H54 (cell line): ENCODE measurements at regions not wholly inside any gene's neighbourhood (a gene's known extent, or its start where the extent isn't known, plus 50 kb on each side); places are given as distances from the start of the nearest gene placed in this dataset.

ENCODE experiments used
- DNase-seq: peaks from one replicate; pipeline ENCODE4 v3.0.0; 2011; ENCODE audit warnings: low spot score, mixed read lengths; ENCODE audit not compliant: insufficient read length
- FAIRE-seq: peaks from 3 replicates; lab custom pipeline; 2011; peaks lifted over from hg19 to GRCh38; lab: Jason Lieb, UNC
- POLR2A ChIP-seq: IDR thresholded peaks from 2 replicates; pipeline ENCODE4 v1.6.1; 2011; ENCODE audit warnings: low read depth, mild to moderate bottlenecking, low read length

DNA sequence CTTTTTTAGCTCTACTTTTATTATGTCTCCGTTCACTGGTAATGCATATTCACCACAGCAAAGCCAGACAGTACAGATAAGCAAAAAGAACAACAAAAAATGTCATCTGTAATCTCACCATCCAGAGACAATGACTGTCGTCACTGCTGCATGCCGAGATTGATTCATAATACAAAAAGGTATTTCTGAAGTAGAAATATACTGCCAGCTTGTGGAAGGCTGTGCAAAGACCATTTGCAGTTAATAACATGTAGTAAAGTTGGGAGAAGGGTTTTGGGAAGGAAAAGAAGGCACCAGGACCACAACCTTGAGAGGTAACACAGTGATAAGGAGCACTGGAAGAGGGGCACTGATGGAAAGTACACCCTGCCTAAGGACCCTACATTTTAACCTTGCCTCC lies 223.0 kb upstream of the ZIC3 start:
- FAIRE-seq (no peak), DNase-seq (no peak)
- no peak for TF ChIP-seq POLR2A

DNA sequence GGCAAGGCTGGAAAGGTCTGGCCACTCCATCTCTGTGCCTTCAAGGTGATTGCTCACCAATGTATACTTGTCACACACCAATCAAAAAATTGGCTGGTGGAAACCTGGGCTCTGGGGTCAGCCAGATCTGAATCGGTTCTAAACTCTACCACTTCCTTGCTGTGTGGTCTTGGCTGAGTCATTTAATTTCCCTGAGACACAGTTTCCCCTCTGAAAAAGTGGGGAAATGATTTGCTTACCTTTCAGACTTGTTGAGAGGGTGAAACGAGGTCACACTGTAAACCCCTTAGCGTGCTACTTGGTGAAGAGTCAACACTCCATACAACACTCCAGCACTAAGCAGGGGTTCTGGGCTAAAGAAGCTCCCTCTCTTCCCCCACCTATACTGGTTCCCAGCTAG lies 252.3 kb upstream of the ZIC3 start:
- FAIRE-seq, result no peak

DNA sequence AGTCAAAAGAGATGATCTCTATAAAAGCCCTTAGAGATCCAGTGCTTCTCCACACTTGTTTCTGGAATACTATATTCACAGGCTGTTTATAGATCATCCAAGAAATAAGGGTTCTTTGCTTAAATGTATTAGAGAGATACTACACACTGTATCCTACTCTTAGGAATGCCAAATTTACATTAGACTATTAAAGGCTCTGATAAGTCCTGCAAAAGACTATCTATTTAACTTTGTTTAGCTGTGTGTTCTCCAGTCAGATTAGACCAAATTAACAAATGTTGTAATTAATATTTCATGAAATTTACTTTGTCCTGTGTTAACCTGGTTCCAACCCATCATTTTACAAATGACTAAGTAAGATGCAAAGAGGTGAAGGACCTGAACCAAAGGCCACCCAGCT lies 260.5 kb upstream of the ZIC3 start:
- TF ChIP-seq POLR2A, result no peak
- no peak for FAIRE-seq
- no peak for DNase-seq

More for the DNA sequence above, 252.3 kb upstream of the ZIC3 start:
- TF ChIP-seq POLR2A, result no peak
- no peak for DNase-seq

DNA sequence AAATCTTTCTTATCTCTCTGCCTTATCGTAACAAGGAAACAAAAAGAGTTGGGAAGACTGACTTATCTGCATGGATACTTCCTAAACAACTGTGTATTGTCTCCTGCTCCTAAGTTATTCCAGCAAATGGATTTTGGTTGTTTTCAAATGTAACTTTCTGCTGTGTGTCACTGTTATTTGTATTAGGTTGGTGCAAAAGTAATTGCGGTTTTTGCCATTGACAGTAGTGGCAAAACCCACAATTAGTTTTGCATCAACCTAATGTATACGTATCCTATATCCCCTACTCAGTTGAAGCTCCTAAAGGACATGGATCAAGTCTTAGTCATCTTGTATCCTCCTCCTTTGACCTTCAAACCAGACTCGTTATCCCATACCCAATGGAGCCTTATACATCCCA lies 263.4 kb upstream of the GPR101 start:
- no peak for TF ChIP-seq POLR2A
- no peak for FAIRE-seq
- DNase-seq, result no peak

DNA sequence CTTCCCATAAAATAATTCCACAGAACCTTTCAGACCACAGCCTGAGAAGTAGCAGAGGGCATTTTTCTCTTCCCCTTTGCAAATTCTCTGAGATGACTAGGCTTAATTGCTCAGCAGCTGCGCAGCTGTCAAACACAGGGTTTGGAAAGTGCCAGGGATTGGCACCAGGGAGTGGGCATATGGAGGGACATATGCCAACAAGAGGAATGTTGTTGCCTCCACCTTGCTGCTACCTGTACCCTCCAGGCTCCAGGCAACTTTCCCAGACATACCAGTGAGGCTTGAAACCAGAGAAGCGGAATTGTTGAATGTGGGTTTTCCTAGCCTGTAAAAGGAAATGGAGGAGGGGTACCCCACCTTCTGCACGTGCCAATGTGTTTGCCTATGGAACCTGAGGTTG lies 256.2 kb upstream of the GPR101 start:
- DNase-seq, result no peak
- TF ChIP-seq POLR2A, result no peak
- no peak for FAIRE-seq

DNA sequence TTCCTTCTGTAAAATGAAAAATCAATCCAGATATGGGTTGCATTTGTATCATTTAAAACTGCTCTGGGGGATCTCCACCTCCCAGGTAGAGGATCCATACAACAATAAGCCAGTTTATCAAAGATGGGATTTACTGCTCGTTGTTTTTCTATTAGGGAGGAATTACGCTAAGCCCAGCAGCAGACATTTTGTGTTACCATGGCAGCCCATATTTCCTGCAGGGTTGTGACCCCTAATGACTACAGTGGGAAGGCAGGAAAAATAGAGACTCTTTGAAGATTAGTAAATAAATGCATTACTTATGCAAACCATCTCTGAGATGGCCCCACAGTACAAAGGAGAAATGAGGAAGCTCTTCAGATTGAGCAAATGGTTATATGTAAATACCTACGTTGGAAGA lies 253.4 kb upstream of the GPR101 start:
- FAIRE-seq (no peak), DNase-seq (no peak)
- TF ChIP-seq POLR2A, result no peak

DNA sequence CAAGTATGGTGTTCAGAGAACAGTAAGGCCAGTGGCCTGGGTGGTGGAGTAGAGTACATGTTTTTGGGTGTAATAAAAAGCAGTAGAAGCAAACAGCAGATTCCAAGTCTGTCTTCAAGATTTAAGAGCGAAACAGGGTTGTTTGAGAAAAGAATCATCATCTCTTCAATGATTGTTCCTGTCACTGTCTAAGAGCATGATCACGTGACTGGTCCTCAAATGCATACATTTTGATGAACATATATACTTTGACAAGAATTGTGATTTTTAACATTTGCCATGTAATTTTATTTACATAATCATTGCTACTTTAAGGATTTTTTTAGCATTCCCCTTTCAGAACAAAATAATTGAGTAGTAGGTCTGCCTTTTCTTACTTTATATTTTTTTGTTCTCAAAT lies 252.6 kb upstream of the GPR101 start:
- no peak for FAIRE-seq
- no peak for TF ChIP-seq POLR2A

DNA sequence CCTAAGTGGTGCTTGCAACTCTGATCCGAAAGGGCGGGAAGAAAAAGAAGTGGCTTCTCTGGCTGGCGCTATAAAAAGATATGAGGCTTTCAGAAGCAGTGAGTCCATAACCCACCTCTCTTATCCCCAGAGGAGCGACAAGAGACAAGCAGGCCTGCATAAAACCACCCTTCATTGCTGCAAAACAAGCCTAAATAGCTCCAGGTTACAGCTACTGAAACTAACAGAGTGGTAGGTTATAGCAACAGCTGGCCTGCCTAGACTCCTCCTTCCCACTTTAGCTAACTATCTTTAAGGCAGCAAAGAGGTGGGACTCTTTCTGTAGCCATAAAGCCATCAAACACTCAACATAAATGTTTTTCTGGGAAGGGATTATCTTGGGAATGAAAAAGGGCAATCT lies 245.0 kb upstream of the GPR101 start:
- no peak for TF ChIP-seq POLR2A
- no peak for FAIRE-seq
- DNase-seq, result no peak

More for the DNA sequence above, 252.6 kb upstream of the GPR101 start:
- DNase-seq, result no peak

DNA sequence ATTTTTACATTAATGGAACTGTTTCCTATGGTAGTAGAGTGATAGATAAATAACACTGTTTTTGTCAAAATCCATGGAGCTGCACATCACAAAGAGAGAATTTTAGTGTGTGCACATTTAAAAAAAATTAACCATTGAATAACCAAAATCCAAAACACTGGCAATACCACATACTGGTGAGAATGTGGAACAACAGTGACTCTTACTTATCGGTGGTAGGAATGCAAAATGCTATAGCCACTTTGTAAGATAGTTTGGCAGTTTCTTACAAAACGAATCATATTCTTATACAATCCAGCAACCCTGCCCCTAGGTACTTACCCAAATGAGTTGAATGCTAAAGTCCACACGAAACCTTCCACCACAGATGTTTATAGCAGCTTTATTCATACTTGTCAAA lies 229.6 kb upstream of the GPR101 start:
- FAIRE-seq, result no peak
- no peak for TF ChIP-seq POLR2A
- no peak for DNase-seq

DNA sequence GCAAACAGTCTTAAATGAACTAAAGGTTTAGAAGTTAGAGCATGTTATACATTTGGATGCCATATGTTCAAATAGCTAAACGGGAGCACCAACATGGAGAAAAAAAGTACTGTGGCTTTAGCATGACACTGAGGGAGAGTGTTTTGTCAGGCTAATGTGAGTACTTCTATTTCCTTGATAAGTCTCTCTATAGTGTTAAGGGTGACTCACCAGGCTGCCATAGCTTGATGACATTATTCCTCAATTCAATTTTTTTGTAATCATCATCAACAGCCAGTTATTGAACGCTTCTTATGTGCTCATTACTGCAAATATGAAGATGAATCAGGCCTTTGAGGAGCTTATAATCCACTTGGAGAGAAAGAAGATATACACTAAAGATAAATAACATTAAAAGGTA lies 211.4 kb upstream of the GPR101 start:
- no peak for DNase-seq
- FAIRE-seq, result no peak
- no peak for TF ChIP-seq POLR2A

DNA sequence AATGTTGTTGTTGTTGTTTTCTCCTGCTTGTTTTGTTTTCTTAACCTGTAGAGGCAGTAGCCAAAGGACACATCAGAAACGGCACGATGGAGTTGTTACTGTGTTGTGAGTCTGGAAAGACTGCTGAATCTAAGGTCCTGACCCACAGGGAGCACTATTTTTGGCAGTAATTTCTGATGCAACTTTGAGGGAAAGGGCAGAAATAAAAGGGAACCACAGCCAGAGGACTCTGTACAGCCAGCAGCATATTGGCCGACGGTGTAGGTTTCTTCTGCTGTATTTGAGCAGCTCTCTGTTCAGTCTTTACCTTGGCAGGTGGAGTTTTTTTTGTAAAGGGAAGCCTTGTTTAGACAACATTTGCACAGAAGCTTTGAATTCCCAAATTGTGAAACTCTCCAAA lies 203.0 kb upstream of the GPR101 start:
- FAIRE-seq (no peak), DNase-seq (no peak)
- TF ChIP-seq POLR2A, result no peak

DNA sequence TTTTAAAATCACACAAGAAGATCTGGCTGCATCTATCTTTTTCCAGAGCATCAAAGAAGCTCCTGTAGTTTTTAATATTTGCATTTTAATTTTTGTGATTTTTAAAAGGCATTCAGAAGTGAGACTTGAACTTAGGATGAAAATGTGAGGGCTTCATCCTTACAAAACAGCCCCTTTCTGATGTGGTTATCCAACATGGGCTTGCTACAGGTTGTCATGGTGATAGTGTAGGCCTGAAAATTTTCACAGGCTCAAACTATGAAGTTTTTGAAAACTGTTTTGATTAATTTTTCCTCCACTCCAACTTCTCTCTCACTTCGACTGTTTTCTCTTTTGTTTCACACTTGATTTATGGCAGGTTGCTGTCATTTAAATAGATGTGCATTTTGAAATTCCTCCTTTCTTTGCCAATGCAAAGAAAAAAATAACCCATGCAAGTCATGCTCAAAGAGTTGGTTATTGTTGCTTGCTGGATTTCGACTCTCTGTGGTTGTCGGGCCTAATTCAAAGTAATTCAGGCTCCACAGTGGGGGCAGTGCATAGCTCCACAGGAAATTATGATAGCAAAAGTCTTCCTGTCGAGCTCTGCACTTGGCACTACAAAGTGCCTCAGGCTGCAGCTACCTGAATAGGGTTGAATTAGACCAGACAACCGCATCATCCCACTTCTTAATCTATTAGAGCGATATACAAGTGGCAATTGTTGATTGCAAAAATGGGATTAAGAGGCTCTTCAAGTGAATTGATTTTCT lies 201.0 kb upstream of the GPR101 start:
- no peak for TF ChIP-seq POLR2A
- FAIRE-seq (no peak), DNase-seq (no peak)

DNA sequence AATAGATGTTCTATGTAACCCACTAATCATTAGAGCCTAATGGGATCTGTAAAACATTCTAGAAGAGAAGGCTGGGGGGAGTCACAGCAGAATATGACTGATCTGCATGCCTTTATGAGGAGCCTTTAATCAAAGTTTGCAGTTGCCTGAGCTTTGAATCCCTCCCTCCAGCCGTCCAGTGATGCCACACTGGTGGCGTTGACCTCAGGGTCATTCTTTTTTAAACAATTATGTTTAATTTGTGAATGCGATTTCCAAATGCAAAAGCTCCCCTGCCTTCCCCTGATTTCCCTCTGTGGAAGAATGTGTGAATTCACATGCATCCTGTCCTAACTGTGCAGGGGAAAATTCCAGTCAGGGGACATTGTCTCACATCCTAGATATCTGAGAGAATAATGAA lies 199.7 kb upstream of the GPR101 start:
- TF ChIP-seq POLR2A, result no peak
- FAIRE-seq (no peak), DNase-seq (no peak)

DNA sequence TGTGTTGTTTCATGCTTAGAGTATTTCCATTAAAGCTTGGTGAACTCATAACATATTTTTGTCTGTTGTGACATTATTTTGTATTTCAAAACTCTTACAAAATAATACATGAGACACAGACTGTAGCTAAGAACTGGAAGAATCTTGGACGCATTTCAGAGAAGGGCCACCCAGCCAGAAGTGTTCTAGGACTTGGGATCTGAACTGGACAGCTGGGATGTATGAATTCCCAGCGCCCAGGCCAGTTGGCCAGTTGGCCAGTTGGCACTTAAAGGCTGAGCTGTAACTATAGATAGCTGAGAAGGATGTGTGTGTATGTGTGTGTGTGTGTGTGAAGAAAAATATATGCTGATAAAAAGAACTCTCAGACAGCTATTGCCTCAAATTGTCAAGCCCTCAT lies 193.4 kb upstream of the GPR101 start:
- FAIRE-seq, result no peak
- TF ChIP-seq POLR2A, result no peak
- no peak for DNase-seq

DNA sequence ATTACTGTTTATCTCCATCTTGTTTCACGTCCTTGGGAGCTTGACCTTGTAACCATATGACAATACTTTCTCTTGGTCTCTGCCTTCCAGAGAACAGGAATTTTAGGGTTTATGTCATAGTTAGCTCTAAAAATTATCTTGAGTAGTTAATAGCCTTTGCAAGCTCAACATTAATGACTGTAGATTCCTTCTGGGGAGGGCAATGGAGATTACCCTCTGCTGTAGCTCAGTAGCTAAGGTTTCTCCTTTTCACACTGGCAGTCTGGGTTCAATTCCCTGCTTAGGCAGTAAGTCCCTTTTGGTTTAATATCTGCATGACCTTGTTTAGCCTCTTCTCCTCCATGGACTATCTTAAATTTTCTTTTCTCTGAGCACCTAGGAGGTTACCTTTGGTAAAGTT lies 181.7 kb upstream of the GPR101 start:
- no peak for FAIRE-seq

DNA sequence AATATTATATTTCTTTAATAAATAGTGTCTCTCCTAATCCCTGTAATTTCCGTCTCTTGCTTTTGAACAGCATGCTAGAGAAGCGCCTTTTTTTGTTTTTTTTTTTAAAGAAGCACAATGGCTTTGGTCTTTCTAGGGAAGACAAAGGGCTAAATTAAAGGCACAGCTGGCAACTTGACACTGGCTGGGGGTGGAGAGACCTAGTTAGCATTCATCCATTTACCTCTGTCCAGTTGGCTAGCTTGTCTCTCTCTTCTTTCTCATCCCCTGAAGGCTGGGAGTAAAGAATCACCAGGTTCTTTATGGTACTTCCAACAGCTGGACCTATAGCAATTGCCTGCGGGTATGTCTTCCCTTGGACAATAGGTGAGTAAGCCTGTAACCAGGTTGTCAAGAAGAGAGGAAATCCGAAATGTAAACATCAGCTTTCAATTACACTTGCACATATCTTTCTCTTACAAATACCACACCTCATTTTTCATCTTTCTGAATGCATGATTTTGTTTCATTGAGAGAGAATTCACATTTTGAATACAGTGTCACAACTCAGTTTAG lies 178.4 kb upstream of the GPR101 start:
- DNase-seq (no peak), FAIRE-seq (no peak)
- no peak for TF ChIP-seq POLR2A

More for the DNA sequence above, 181.7 kb upstream of the GPR101 start:
- DNase-seq, result no peak
- no peak for TF ChIP-seq POLR2A
